ENCODE measurements at regions not wholly inside any gene's neighbourhood (a gene's known extent, or its start where the extent isn't known, plus 50 kb on each side); places are given as distances from the start of the nearest gene placed in this dataset.

DNA sequence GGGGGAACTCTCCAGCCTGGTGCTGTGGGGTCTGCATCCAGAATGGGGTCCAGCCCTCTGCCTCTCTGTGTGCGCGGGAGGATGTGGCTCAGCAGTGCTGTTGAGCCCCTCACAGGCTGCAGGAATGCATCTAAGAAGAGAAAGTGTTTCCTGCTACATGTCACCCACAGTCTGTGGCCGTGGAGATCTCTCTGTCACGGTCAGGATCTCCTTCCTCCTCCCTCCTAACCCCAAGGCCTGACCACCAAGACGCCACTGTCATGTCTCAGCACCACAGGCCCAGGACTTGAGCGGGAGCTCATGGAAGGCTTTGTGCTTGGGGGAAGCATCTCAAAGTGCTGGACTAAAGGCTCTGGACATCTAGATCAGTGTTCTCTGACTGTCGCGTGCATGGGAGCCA, 90.1 kb downstream of the SREK1 start:
- no peak overlapping the region for H3K4me3 ChIP-seq (ENCODE audit: low read depth, low read length)
- TF ChIP-seq, protein P1, sequence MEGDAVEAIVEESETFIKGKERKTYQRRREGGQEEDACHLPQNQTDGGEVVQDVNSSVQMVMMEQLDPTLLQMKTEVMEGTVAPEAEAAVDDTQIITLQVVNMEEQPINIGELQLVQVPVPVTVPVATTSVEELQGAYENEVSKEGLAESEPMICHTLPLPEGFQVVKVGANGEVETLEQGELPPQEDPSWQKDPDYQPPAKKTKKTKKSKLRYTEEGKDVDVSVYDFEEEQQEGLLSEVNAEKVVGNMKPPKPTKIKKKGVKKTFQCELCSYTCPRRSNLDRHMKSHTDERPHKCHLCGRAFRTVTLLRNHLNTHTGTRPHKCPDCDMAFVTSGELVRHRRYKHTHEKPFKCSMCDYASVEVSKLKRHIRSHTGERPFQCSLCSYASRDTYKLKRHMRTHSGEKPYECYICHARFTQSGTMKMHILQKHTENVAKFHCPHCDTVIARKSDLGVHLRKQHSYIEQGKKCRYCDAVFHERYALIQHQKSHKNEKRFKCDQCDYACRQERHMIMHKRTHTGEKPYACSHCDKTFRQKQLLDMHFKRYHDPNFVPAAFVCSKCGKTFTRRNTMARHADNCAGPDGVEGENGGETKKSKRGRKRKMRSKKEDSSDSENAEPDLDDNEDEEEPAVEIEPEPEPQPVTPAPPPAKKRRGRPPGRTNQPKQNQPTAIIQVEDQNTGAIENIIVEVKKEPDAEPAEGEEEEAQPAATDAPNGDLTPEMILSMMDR (IDR thresholded peaks at IDR 0.05; ENCODE audit: borderline replicate concordance, insufficient read depth, low read depth, low read length) = no peak

DNA sequence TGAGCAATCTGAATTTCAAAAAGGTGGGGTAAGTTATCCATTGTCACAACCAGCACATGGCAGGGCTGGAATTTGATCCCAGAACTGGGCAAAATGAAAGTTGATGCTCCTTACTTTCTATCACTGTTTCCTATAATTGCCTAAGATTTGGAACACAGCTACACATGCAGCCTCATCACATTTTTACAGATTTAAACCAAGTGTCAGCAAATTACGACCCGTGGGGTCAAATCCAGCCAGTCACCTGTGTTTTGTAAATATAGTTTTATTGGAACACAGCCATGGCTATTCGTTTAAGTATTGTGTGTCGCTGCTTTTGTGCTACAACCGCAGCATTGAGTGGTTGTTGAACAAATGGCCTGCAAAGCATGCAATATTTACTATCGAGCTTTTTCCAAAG, 94.3 kb downstream of the SREK1 start:
- no peak overlapping the region for H3K4me3 ChIP-seq (ENCODE audit: low read depth, low read length)
- TF ChIP-seq, protein P1 (IDR thresholded peaks at IDR 0.05; ENCODE audit: borderline replicate concordance, insufficient read depth, low read depth, low read length) = no peak

DNA sequence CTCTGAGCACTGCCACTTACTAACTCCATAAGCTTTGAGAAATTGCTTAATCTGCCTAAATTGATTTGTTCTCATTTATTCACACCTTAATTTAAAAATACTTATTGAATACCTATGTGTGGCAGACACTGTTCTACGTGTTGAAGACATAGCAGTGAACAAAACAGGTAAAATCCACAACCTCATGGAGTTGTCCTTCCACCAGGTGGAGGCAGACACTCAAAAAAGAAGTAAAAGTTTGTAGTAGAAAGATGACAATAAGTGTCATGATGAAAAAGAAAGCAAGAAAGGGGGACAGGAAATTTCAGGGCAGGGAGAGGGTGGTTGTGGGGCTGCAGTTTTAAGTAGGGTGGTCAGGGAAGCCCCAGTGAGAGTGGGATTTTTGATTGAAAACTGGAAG, 94.9 kb downstream of the SREK1 start:
- TF ChIP-seq, protein P1 (IDR thresholded peaks at IDR 0.05; ENCODE audit: borderline replicate concordance, insufficient read depth, low read depth, low read length) = no peak
- no peak overlapping the region for H3K4me3 ChIP-seq (ENCODE audit: low read depth, low read length)

DNA sequence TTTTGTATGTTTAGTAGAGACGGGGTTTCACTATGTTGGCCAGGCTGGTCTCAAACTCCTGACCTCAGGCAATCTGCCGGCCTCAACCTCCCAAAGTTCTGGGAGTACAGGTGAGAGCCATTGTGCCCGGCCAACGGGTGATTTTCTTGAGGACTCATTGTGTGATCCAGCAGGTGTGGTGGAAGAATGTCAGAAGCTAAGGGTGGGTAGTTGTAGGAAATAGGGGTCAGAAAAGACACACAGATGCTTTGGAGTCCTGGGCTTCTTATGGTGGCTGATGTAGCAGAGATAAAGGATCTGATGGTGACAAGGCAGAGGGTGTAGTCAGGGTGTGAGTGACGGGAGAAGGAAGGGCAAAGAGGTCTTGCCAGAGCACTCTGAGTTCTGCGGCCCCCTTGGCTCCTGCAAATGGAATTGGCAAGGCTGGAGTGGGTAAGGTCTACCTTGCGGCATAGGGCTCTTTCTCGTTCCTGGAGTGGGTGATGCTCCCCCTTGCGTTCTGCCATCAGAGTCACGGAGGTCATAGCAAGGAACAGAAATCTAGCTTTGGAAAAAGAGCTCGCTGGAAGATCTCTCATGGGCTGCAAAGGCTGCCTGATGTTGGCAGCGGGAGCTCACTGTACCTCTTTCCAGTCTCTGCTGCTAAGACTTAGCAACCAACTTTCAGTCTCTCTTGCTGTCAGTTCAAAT, 97.2 kb downstream of the SREK1 start:
- TF ChIP-seq, protein P1 (IDR thresholded peaks at IDR 0.05; ENCODE audit: borderline replicate concordance, insufficient read depth, low read depth, low read length) = no peak
- no peak overlapping the region for H3K4me3 ChIP-seq (ENCODE audit: low read depth, low read length)

DNA sequence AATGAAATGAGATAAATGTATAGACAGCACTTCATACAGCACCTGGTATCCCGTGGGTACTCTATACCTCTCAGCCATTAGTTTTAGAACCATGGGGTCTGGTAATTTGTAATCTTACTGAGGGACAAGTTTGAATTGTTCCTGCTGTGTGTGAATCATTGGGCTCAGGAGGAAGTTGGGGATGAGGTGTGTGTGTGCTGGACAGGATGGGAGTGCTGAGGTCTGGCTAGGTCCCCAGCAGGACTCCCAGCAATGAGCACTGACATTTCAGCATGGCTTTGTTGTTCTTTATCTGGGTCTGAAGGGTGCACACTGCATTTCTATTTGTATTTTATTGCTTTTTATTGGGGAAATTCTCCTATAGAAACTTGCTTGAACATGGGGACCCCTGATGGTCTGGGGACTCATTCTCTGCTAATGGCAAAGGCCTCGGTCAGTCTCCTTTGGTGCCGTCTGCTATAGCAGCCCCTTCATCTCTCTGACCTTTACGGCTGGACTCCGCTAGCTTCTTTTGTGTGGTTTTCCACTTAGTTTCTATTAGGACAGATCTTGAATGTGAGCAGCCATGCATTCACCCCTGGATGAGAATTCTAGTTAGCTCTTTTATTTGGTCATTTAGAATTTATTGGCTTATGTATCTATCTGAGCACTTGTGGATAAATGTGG, 98.1 kb downstream of the SREK1 start:
- TF ChIP-seq, protein P1 (IDR thresholded peaks at IDR 0.05; ENCODE audit: borderline replicate concordance, insufficient read depth, low read depth, low read length) = no peak
- H3K4me3 ChIP-seq (ENCODE audit: low read depth, low read length) = no peak overlapping the region

DNA sequence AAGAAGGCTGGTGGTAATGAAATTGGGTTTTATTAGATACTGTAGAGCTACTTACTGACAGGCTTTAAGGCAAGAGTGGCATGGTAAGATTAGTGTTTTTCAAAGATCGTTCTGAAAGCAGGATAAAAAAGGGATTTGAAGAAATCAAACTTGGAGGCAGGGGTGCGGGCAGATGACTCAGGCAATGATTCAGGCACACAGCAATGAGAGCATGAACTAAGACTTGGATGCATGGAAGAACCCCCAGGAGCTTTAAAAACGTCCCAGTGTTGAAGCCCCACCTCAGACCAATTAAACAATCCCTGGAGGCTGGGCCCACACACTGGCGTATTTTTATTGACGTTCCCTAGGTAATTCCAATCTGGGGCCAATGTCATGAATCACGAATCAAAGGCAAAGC, 102.5 kb downstream of the SREK1 start:
- no peak overlapping the region for H3K4me3 ChIP-seq (ENCODE audit: low read depth, low read length)
- TF ChIP-seq, protein P1 (IDR thresholded peaks at IDR 0.05; ENCODE audit: borderline replicate concordance, insufficient read depth, low read depth, low read length) = no peak
